ENCODE measurements at regions not wholly inside any gene's neighbourhood (a gene's known extent, or its start where the extent isn't known, plus 50 kb on each side); places are given as distances from the start of the nearest gene placed in this dataset.
"Not testable (repeated sequence)": the region's sequence is repeated elsewhere in the genome, so short reads cannot be mapped to it uniquely, and the experiment has no call there.

- no peak overlapping the region for H3K4me3 ChIP-seq (ENCODE audit: low read depth, low read length)
- TF ChIP-seq, protein P1, sequence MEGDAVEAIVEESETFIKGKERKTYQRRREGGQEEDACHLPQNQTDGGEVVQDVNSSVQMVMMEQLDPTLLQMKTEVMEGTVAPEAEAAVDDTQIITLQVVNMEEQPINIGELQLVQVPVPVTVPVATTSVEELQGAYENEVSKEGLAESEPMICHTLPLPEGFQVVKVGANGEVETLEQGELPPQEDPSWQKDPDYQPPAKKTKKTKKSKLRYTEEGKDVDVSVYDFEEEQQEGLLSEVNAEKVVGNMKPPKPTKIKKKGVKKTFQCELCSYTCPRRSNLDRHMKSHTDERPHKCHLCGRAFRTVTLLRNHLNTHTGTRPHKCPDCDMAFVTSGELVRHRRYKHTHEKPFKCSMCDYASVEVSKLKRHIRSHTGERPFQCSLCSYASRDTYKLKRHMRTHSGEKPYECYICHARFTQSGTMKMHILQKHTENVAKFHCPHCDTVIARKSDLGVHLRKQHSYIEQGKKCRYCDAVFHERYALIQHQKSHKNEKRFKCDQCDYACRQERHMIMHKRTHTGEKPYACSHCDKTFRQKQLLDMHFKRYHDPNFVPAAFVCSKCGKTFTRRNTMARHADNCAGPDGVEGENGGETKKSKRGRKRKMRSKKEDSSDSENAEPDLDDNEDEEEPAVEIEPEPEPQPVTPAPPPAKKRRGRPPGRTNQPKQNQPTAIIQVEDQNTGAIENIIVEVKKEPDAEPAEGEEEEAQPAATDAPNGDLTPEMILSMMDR (IDR thresholded peaks at IDR 0.05; ENCODE audit: low read depth, low read length) = no peak
Observed at GRCh38 chr10:125258676-125259075, 98.3 kb upstream of the CTBP2 start.

GRCh38 chr10:125257521-125258108, 97.3 kb upstream of the CTBP2 start:
- no peak overlapping the region for H3K4me3 ChIP-seq (ENCODE audit: low read depth, low read length)
- TF ChIP-seq, protein P1 (IDR thresholded peaks at IDR 0.05; ENCODE audit: low read depth, low read length) = no peak

DNA sequence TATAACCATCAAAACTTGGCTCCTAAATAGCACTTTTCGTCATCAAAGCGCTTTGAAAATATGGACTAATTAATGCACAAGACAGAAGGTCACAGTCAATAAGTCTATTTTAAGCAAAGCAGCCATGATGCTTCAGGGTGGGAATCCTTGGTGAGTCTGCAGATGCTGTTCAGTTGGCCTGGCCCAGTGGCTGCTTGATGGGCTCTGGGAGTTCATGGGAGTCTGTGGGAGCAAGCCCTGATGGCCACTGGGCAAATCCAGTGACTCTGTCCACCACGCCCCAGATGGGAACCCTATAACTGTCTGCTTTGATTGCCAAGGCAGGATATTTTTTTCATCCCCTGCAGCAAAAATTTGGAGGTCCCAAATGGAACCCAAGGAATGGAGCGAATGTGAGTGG, 95.7 kb upstream of the CTBP2 start:
- TF ChIP-seq, protein P1 (IDR thresholded peaks at IDR 0.05; ENCODE audit: low read depth, low read length) = no peak
- H3K4me3 ChIP-seq (ENCODE audit: low read depth, low read length) = no peak overlapping the region

GRCh38 chr10:125252937-125253336, 92.6 kb upstream of the CTBP2 start:
- TF ChIP-seq, protein P1 (IDR thresholded peaks at IDR 0.05; ENCODE audit: low read depth, low read length) = no peak

DNA sequence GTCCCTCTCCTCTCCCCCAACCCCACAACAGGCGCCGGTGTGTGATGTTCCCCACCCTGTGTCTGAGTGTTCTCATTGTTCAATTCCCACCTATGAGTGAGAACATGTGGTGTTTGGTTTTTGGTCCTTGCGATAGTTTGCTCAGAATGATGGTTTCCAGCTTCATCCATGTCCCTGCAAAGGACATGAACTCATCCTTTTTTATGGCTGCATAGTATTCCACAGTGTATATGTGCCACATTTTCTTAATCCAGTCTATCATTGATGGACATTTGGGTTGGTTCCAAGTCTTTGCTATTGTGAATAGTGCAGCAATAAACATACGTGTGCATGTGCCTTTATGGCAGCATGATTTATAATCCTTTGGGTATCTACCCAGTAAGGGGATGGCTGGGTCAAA, 90.5 kb upstream of the CTBP2 start:
- H3K4me3 ChIP-seq (ENCODE audit: low read depth, low read length) = not testable (repeated sequence)

More at GRCh38 chr10:125252937-125253336, 92.6 kb upstream of the CTBP2 start:
- H3K4me3 ChIP-seq (ENCODE audit: low read depth, low read length) = no peak overlapping the region

DNA sequence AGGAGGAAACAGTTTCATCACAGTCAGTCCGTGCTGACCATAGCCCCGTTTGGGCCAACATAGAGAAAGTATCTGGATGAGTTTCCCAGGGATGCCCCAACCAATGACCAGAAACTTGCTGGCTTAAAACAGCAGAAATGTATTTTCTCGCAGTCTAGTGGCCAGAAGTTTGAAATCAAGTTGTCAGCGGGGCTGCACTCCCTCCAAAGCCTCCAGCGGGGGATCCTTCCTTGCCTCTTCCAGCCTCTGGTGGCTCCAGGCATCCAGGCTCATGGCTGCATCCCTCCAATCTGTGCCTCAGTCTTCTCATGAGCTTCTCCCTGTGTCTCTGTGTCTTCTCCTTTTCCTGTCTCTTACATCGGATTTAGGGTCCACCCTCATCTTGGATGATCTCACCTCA, 89.6 kb upstream of the CTBP2 start:
- TF ChIP-seq, protein P1 (IDR thresholded peaks at IDR 0.05; ENCODE audit: low read depth, low read length) = no peak
- H3K4me3 ChIP-seq (ENCODE audit: low read depth, low read length) = no peak overlapping the region

- no peak overlapping the region for H3K4me3 ChIP-seq (ENCODE audit: low read depth, low read length)
- TF ChIP-seq, protein P1 (IDR thresholded peaks at IDR 0.05; ENCODE audit: low read depth, low read length) = no peak
Observed at GRCh38 chr10:125248489-125248888, 88.1 kb upstream of the CTBP2 start.

GRCh38 chr10:125247576-125247975, 87.2 kb upstream of the CTBP2 start:
- TF ChIP-seq, protein P1 (IDR thresholded peaks at IDR 0.05; ENCODE audit: low read depth, low read length) = no peak
- H3K4me3 ChIP-seq (ENCODE audit: low read depth, low read length) = no peak overlapping the region

Measured in WI38 (cell line).